Liver (tissue), 3 donors: ENCODE measurements at regions not wholly inside any gene's neighbourhood (a gene's known extent, or its start where the extent isn't known, plus 50 kb on each side); places are given as distances from the start of the nearest gene placed in this dataset.

Source experiments
- ATF3 ChIP-seq: IDR thresholded peaks from 2 replicates; pipeline ENCODE4 v1.6.1; 2016; ENCODE audit warnings: antibody characterized with exemption
- EGR1 ChIP-seq, 2 donors: IDR thresholded peaks; 2 replicates each; pipeline ENCODE4 v1.6.1; 2016 to 2018; ENCODE audit warnings: antibody characterized with exemption in 2 of 2, low read depth in 2 of 2
- GABPA ChIP-seq, 2 donors: IDR thresholded peaks in 1 of 2; conservative IDR thresholded peaks in 1 of 2; 2 replicates each; pipeline ENCODE4 v1.6.1; 2016; ENCODE audit warnings: antibody characterized with exemption in 2 of 2, mild to moderate bottlenecking in 1 of 2, moderate library complexity in 1 of 2
- JUND ChIP-seq, 2 donors: IDR thresholded peaks; 2 replicates each; pipeline ENCODE4 v1.6.1; 2016; ENCODE audit warnings: antibody characterized with exemption in 2 of 2
- RAD21 ChIP-seq, 2 donors: IDR thresholded peaks; 2 replicates each; pipeline ENCODE4 v1.6.1; 2016; ENCODE audit warnings: antibody characterized with exemption in 2 of 2, mild to moderate bottlenecking in 2 of 2
- REST ChIP-seq: IDR thresholded peaks from 2 replicates; pipeline ENCODE4 v1.6.1; 2016; ENCODE audit warnings: antibody characterized with exemption, mild to moderate bottlenecking
- RXRA ChIP-seq, 2 donors: IDR thresholded peaks; 2 replicates each; pipeline ENCODE4 v1.6.1; 2017 to 2018; ENCODE audit warnings: antibody characterized with exemption in 2 of 2, mild to moderate bottlenecking in 1 of 2
- SP1 ChIP-seq: IDR thresholded peaks from 2 replicates; pipeline ENCODE4 v1.6.1; 2018; ENCODE audit warnings: antibody characterized with exemption, mild to moderate bottlenecking
- TAF1 ChIP-seq: conservative IDR thresholded peaks from 2 replicates; pipeline ENCODE4 v1.6.1; 2016; ENCODE audit warnings: antibody characterized with exemption, mild to moderate bottlenecking
- YY1 ChIP-seq: IDR thresholded peaks from 2 replicates; pipeline ENCODE4 v1.6.1; 2016; ENCODE audit warnings: antibody characterized with exemption, mild to moderate bottlenecking
- TF ChIP-seq, protein P1 (sequence below): fragments of 150-350 bp; IDR thresholded peaks from 2 replicates; pipeline ENCODE4 v1.5.1; 2017; ENCODE audit warnings: improper control_type of control experiment, low read depth, low read length; ENCODE audit not compliant: missing input control
- TF ChIP-seq, protein P2 (sequence below): IDR thresholded peaks from 2 replicates; pipeline ENCODE4 v1.6.1; 2016; ENCODE audit warnings: antibody characterized with exemption
- donor health status: healthy.
- donor health status: healthy.

DNA sequence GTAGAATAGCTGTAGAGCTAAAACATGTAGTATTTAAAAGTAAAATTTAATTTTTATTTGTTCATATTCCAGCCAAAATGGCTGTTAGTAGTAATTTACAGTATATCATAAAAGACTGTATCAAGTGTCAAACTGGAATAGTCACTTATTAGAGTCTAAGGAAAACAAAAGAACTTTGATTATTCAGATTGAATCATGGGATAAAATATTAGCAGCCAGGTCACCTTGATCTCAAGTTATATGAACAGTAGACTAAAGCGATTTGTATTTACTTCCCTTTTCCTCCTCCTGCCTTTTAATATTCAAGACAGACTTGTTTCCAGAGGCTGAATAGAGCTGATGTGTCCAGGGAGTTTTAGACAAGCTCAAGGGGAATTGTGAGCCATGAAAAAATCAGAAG is 54.4 kb downstream of the PMAIP1 start:
- TF ChIP-seq, protein P1, sequence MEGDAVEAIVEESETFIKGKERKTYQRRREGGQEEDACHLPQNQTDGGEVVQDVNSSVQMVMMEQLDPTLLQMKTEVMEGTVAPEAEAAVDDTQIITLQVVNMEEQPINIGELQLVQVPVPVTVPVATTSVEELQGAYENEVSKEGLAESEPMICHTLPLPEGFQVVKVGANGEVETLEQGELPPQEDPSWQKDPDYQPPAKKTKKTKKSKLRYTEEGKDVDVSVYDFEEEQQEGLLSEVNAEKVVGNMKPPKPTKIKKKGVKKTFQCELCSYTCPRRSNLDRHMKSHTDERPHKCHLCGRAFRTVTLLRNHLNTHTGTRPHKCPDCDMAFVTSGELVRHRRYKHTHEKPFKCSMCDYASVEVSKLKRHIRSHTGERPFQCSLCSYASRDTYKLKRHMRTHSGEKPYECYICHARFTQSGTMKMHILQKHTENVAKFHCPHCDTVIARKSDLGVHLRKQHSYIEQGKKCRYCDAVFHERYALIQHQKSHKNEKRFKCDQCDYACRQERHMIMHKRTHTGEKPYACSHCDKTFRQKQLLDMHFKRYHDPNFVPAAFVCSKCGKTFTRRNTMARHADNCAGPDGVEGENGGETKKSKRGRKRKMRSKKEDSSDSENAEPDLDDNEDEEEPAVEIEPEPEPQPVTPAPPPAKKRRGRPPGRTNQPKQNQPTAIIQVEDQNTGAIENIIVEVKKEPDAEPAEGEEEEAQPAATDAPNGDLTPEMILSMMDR, result no peak
- TF ChIP-seq, protein P2, sequence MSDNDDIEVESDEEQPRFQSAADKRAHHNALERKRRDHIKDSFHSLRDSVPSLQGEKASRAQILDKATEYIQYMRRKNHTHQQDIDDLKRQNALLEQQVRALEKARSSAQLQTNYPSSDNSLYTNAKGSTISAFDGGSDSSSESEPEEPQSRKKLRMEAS, result no peak
- no peak for TF ChIP-seq GABPA (IDR thresholded peaks at IDR 0.05 in 1 of 2, conservative IDR thresholded peaks at IDR 0.05 in 1 of 2)
- no peak for TF ChIP-seq RAD21 (IDR thresholded peaks at IDR 0.05)
- no peak for TF ChIP-seq REST
- no peak for TF ChIP-seq RXRA (IDR thresholded peaks at IDR 0.05)
- no peak for TF ChIP-seq TAF1
- TF ChIP-seq JUND (IDR thresholded peaks at IDR 0.05), result no peak
- no peak for TF ChIP-seq ATF3
- no peak for TF ChIP-seq SP1
- TF ChIP-seq EGR1 (IDR thresholded peaks at IDR 0.05; ENCODE audit: low read depth in 2 of 2), result no peak
- no peak for TF ChIP-seq YY1
